ENCODE measurements at regions not wholly inside any gene's neighbourhood (a gene's known extent, or its start where the extent isn't known, plus 50 kb on each side); places are given as distances from the start of the nearest gene placed in this dataset.

- no peak overlapping the region for H4K5ac ChIP-seq (ENCODE audit: insufficient read length, low read depth, low read length)
- H2AK5ac ChIP-seq (ENCODE audit: low read depth, low read length): no peak overlapping the region
- H3K23me2 ChIP-seq (ENCODE audit: low read depth, low read length): no peaks in the 10 kb centered on the region
- H2BK15ac ChIP-seq (ENCODE audit: low read length): no peak overlapping the region
- ChIA-PET CTCF (ENCODE audit: partially characterized antibody) (interaction anchor here (1.2 kb wide), 1 partner anchor 97 kb away, joined by 5 read pairs; no protein-coding TSS in a partner anchor), POLR2A (ENCODE audit: partially characterized antibody) (no interaction called here)
- H3K4me3 ChIP-seq (ENCODE audit: extremely low read depth in 1 of 4, insufficient read depth in 2 of 4, low read depth in 3 of 4, low read length in 4 of 4): no peak overlapping the region
- H3K27me3 ChIP-seq (replicated peaks in 1 of 4; ENCODE audit: control insufficient read depth in 3 of 4, extremely low read depth in 1 of 4, insufficient read depth in 3 of 4, low read length in 3 of 4): no peaks in the 10 kb centered on the region; a peak in 1 of 7 replicates
- no peaks in the 10 kb centered on the region; a peak in 1 of 4 replicates for H3K9me3 ChIP-seq (ENCODE audit: insufficient read depth in 2 of 2, low read depth in 1 of 2, low read length in 1 of 2)
- no peak overlapping the region for H3K4ac ChIP-seq (replicated peaks; ENCODE audit: insufficient read length, low read depth, low read length)
- H2BK20ac ChIP-seq (ENCODE audit: low read length): no peak overlapping the region
- no peak for FAIRE-seq
- H3K79me2 ChIP-seq (ENCODE audit: control insufficient read depth in 1 of 2, insufficient read depth in 2 of 2, low read length in 2 of 2): no peaks in the 10 kb centered on the region
- DNase-seq (ENCODE audit: low read depth in 1 of 2, low spot score in 2 of 2): no peak
- peaks cover 0 to 3% (median 0%) of the 10 kb centered on the region in 4 experiments; a peak in 1 of 7 replicates for H3K4me1 ChIP-seq (replicated peaks in 1 of 4; ENCODE audit: control insufficient read depth in 3 of 4, insufficient read depth in 4 of 4, low read length in 3 of 4)
- H4K91ac ChIP-seq (replicated peaks; ENCODE audit: insufficient read length, low read length): no peak overlapping the region
- no peak overlapping the region for H3K56ac ChIP-seq (replicated peaks; ENCODE audit: insufficient read length, low read depth, low read length)
- no peak overlapping the region for H3K14ac ChIP-seq (ENCODE audit: insufficient read length)
- no peaks in the 10 kb centered on the region for H4K20me1 ChIP-seq (replicated peaks in 1 of 2; ENCODE audit: control insufficient read depth in 1 of 2, insufficient read depth in 2 of 2, low read length in 2 of 2)
- no peak overlapping the region for H3K23ac ChIP-seq (ENCODE audit: insufficient read length)
- H2BK5ac ChIP-seq (ENCODE audit: low read depth, low read length): no peak overlapping the region
- H4K8ac ChIP-seq (ENCODE audit: extremely low read depth, insufficient read depth, low read length): no peak overlapping the region
- H2BK12ac ChIP-seq (ENCODE audit: low read depth, low read length): no peak overlapping the region
- no peak overlapping the region for H3K4me2 ChIP-seq (ENCODE audit: insufficient read depth in 1 of 2, low read depth in 2 of 2, low read length in 2 of 2)
- no peak overlapping the region for H3K9ac ChIP-seq (replicated peaks in 1 of 4; ENCODE audit: extremely low read depth in 1 of 4, low read depth in 3 of 4, low read length in 3 of 4)
- no peaks in the 10 kb centered on the region for H3K79me1 ChIP-seq (ENCODE audit: low read depth, low read length)
- H3K36me3 ChIP-seq (ENCODE audit: control insufficient read depth in 2 of 4, insufficient read depth in 4 of 4, low read length in 3 of 4): no peaks in the 10 kb centered on the region
- H2AFZ ChIP-seq (ENCODE audit: low read length): no peak overlapping the region
- no peak overlapping the region for H2BK120ac ChIP-seq (replicated peaks; ENCODE audit: low read depth, low read length)
- no peak overlapping the region for H3K27ac ChIP-seq (ENCODE audit: low read depth, low read length)
- no peak overlapping the region for H3K18ac ChIP-seq (ENCODE audit: extremely low read depth, low read length)
- TF ChIP-seq CREB1 (IDR thresholded peaks at IDR 0.05) (no peak), CHD7 (IDR thresholded peaks at IDR 0.05; ENCODE audit: insufficient replicate concordance, low read length) (no peak)
These were observed 504.0 kb upstream of the TGFBR2 start for GRCh38 chr3:30102356-30102755.
